Esophagus muscularis mucosa (tissue), 3 donors: ENCODE measurements at regions not wholly inside any gene's neighbourhood (a gene's known extent, or its start where the extent isn't known, plus 50 kb on each side); places are given as distances from the start of the nearest gene placed in this dataset.

Experiments
- CTCF ChIP-seq, 3 experiments: fragments of 200-600 bp in 2 of 3; fragments of 450-650 bp in 1 of 3; sonication (generic) in 2 of 3; IDR thresholded peaks; one replicate each; pipeline ENCODE4 v1.5.1; 2017 to 2019; ENCODE audit warnings: antibody characterized with exemption in 3 of 3, mild to moderate bottlenecking in 2 of 3, moderate library complexity in 1 of 3
- POLR2A ChIP-seq: fragments of 450-650 bp; IDR thresholded peaks from one replicate; pipeline ENCODE4 v1.6.1; 2017; ENCODE audit warnings: antibody characterized with exemption, moderate library complexity, mild to moderate bottlenecking, low read depth
- POLR2AphosphoS5 ChIP-seq, 2 donors: sonication (generic); formaldehyde crosslinking; IDR thresholded peaks; one replicate each; pipeline ENCODE4 v1.6.1; 2017; ENCODE audit warnings: antibody characterized with exemption in 2 of 2

DNA sequence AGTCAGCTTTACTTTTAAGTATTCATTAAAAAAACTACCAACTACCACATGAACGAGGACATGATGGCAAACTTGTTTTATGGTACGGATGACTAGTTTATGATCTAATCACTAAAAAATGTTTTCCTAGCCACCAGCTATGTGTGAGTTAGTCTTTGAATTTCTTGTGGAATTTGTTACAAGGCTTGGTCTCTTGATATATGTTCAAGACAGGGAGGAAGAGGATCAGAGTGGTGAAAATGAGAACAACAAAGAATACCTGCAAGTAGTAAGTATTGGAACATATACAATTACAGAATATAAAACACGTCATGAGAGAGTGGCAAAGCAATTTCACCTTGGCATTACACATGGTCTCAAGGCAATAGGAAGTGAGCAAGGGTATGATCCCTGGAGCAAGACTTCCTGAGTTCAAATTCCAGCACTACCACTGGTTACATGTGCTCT lies 548.6 kb upstream of the TLE4 start:
- no peak for TF ChIP-seq CTCF (IDR thresholded peaks at IDR 0.05)
- TF ChIP-seq POLR2A = no peak
- TF ChIP-seq POLR2AphosphoS5 (IDR thresholded peaks at IDR 0.05) = no peak
